ENCODE measurements at regions not wholly inside any gene's neighbourhood (a gene's known extent, or its start where the extent isn't known, plus 50 kb on each side); places are given as distances from the start of the nearest gene placed in this dataset.

DNA sequence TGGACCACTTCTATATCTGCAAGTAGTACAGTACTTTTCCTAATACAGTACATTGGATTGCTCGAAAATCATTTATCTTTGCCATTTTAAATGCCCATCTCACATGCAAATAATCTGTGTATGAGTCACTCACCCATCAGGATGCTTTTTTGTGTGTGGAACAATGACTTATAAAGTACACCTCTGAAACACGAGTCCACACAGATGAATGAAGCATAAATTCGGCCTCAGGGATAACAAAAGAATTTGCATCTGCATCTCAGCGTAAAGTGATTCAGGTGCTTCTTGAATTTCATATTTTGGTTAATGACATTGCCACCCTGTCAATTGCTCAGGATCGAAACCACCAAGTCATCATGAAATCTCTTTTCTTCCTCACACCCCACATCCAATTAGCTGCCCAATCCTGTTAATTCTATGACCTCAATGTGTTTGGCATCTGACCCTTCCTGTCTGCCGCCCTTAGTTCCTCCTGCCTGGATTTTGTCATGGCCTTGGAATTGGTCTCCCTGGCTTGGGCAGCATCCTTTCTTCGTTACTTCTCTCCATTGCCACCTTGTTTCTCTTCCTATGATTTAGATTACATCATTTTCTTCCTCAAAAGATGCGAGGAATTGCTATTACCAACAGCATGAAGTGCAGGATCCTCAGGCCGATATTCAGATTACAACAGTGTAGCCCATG is 161.6 kb upstream of the MID1 start:
- DNase-seq (ENCODE audit: extremely low spot score in 2 of 2) = no peak
- Histone ChIP-seq H3K27ac (no peak overlapping the region), H3K4me3 (no peak overlapping the region), H3K4me1 (no peaks in the 10 kb centered on the region), H3K27me3 (no peaks in the 10 kb centered on the region), H3K36me3 (no peaks in the 10 kb centered on the region), H3K9me3 (no peaks in the 10 kb centered on the region)
- TF ChIP-seq POLR2AphosphoS5 (IDR thresholded peaks at IDR 0.05; ENCODE audit: insufficient read depth in 1 of 2, low read depth in 1 of 2) (no peak), POLR2A (IDR thresholded peaks at IDR 0.05) (no peak)
- TF ChIP-seq, protein P1, sequence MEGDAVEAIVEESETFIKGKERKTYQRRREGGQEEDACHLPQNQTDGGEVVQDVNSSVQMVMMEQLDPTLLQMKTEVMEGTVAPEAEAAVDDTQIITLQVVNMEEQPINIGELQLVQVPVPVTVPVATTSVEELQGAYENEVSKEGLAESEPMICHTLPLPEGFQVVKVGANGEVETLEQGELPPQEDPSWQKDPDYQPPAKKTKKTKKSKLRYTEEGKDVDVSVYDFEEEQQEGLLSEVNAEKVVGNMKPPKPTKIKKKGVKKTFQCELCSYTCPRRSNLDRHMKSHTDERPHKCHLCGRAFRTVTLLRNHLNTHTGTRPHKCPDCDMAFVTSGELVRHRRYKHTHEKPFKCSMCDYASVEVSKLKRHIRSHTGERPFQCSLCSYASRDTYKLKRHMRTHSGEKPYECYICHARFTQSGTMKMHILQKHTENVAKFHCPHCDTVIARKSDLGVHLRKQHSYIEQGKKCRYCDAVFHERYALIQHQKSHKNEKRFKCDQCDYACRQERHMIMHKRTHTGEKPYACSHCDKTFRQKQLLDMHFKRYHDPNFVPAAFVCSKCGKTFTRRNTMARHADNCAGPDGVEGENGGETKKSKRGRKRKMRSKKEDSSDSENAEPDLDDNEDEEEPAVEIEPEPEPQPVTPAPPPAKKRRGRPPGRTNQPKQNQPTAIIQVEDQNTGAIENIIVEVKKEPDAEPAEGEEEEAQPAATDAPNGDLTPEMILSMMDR (IDR thresholded peaks at IDR 0.05) = no peak
- intact Hi-C loops (cut with DNase I) = no loop called here

DNA sequence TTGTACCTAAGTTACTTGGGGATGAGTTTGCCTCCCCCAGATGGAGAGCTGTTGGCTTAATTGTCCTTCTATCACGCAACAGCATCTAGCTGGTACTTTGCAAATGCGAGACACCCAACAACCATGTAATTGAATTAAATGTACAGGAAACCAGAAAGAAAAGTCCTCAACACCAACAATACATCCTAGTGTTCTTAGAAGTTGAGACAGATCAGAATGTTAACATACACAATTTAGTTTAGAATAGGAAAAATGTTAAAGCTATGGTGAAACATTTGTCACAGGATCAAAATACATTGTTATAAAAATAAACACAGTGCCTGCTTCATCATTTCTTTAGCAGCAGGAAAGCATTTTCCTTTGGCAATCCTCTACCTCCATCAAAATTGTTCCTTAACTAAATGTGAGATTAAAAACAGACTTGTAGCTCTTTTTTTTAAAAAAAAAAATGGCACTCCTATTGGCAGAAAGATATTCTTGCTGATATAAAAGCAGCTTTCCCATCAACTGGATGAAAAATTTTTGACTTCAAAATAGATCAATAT is 163.1 kb upstream of the MID1 start:
- TF ChIP-seq POLR2AphosphoS5 (IDR thresholded peaks at IDR 0.05; ENCODE audit: insufficient read depth in 1 of 2, low read depth in 1 of 2) (no peak), POLR2A (IDR thresholded peaks at IDR 0.05) (no peak)
- TF ChIP-seq, protein P1 (IDR thresholded peaks at IDR 0.05) = no peak
- intact Hi-C loops (cut with DNase I) = no loop called here
- no peaks in the 10 kb centered on the region for H3K36me3 ChIP-seq

DNA sequence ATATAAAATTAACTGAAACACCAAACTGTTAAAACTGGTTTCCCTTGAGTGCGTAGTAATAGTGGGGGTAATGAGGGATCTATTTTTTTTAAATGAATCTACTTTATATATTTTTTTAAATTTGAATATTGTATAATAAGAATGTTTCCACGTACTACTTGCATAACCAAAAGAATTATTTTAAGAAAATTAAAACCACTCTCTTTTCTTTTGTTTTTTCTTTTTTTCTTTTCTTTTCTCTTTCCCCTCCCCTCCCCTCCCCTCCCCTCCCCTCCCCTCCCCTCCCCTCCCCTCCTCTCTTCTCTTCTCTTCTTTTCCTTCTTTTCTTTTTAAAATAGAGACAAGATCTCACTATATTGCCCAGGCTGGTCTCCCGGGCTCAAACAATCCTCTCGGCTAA is 166.9 kb upstream of the MID1 start:
- TF ChIP-seq POLR2A (IDR thresholded peaks at IDR 0.05) (no peak), POLR2AphosphoS5 (IDR thresholded peaks at IDR 0.05; ENCODE audit: insufficient read depth in 1 of 2, low read depth in 1 of 2) (no peak)
- TF ChIP-seq, protein P1 (IDR thresholded peaks at IDR 0.05) = no peak
- intact Hi-C loops (cut with DNase I) = no loop called here
- DNase-seq (ENCODE audit: extremely low spot score in 2 of 2) = no peak
- Histone ChIP-seq H3K4me1 (no peaks in the 10 kb centered on the region), H3K27me3 (no peaks in the 10 kb centered on the region), H3K27ac (no peak overlapping the region), H3K9me3 (no peaks in the 10 kb centered on the region), H3K36me3 (no peaks in the 10 kb centered on the region), H3K4me3 (no peak overlapping the region)

More for the DNA sequence above, 163.1 kb upstream of the MID1 start:
- DNase-seq (ENCODE audit: extremely low spot score in 2 of 2) = no peak
- H3K4me3 ChIP-seq = no peak overlapping the region
- H3K27ac ChIP-seq = no peak overlapping the region
- no peaks in the 10 kb centered on the region for H3K4me1 ChIP-seq
- no peaks in the 10 kb centered on the region for H3K27me3 ChIP-seq
- H3K9me3 ChIP-seq = no peaks in the 10 kb centered on the region

DNA sequence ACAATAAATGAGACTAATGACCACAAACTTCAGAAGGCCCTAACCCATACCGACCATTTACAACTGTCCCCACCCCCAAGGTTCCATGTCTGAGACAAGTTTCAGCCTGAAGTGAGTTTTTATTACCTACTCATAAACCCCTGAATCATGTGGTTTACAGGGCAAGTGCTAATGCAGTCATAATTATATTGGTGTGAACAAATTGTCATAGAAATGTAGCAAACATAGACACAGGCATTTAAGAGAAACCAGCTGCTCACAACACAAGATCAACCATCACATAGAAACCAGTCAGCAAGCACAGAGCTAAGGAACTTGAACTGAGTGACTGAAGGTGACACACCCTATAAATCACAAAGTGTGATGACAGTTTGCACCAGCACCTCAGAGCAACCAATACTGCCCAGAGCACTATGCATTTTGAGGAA is 173.8 kb upstream of the MID1 start:
- Histone ChIP-seq H3K4me3 (no peak overlapping the region), H3K27ac (no peak overlapping the region), H3K27me3 (no peaks in the 10 kb centered on the region), H3K36me3 (no peaks in the 10 kb centered on the region), H3K4me1 (peaks cover 21% of the 10 kb centered on the region), H3K9me3 (no peaks in the 10 kb centered on the region)
- no peak for DNase-seq (ENCODE audit: extremely low spot score in 2 of 2)
- TF ChIP-seq, protein P1 (IDR thresholded peaks at IDR 0.05) = no peak
- no peak for TF ChIP-seq POLR2AphosphoS5 (IDR thresholded peaks at IDR 0.05; ENCODE audit: insufficient read depth in 1 of 2, low read depth in 1 of 2)
- TF ChIP-seq POLR2A (IDR thresholded peaks at IDR 0.05) = no peak
- intact Hi-C loops (cut with DNase I) = no loop called here

DNA sequence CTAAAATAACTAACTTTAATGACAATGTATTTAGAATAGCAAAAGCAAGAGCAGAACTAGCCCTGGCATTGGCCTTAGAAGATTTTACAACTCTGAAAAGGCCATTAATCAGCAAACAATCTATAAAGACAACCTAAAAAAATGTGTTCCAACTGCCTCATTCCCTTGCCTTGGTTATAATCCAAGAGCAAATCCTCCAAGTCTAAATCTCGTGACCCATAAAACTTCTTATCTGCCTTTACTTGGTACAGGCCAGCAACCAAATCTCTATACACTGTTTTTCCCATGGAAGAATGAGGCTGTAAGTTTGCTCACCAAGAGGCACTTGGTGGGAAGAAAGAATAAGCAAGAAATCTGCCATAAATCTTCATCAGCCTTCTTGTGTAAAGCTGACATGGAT is 175.3 kb upstream of the MID1 start:
- Histone ChIP-seq H3K4me3 (no peak overlapping the region), H3K36me3 (no peaks in the 10 kb centered on the region), H3K9me3 (no peaks in the 10 kb centered on the region), H3K27me3 (no peaks in the 10 kb centered on the region), H3K4me1 (peaks cover 21% of the 10 kb centered on the region), H3K27ac (no peak overlapping the region)
- DNase-seq (ENCODE audit: extremely low spot score in 2 of 2) = no peak
- TF ChIP-seq POLR2A (IDR thresholded peaks at IDR 0.05) (no peak), POLR2AphosphoS5 (IDR thresholded peaks at IDR 0.05; ENCODE audit: insufficient read depth in 1 of 2, low read depth in 1 of 2) (no peak)
- TF ChIP-seq, protein P1 (IDR thresholded peaks at IDR 0.05) = no peak
- intact Hi-C loops (cut with DNase I) = no loop called here
